ENCODE measurements at regions not wholly inside any gene's neighbourhood (a gene's known extent, or its start where the extent isn't known, plus 50 kb on each side); places are given as distances from the start of the nearest gene placed in this dataset.
"Not testable (repeated sequence)": the region's sequence is repeated elsewhere in the genome, so short reads cannot be mapped to it uniquely, and the experiment has no call there.

DNA sequence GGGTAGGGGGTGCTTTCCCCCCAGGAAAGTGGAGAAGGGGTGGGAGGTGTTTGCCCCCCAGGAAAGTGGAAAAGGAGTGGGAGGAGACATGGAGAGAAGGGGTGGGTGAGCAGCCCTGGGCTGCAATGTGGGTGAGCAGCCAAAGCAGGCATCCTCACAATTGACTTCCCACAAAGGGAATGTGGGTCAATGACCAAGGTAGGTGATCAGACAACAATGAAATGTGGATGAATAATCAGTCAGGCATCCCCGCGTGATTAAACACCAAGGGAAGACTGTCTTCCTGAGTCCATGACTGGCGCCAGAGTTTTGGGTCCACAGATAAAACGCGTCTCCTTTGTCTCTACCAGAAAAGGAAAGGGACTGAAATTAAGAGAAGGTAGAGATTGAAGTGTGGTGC, 558.8 kb downstream of the ADGRL2 start:
- DNase-seq (ENCODE audit: low read depth): not testable (repeated sequence)

DNA sequence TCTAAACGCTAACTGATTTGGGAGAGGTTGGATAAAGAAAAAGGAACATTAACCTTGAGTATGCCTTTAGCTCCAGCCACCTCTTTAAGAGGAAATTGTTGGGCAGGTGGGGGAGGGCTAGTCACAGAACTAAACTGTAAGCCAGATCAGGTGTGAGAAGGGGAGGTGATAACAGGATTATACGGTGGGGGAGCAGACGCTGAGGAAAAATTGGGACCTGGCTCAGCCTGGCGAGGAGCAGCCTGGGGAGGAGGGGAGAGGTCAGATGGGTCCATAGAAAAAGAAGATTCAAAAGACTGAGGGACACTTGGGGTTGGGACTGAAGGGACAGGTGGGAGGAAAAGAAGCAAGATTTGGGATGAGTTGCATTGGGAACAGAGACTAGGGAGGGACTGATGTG, 558.0 kb downstream of the ADGRL2 start:
- DNase-seq (ENCODE audit: low read depth): not testable (repeated sequence)

DNA sequence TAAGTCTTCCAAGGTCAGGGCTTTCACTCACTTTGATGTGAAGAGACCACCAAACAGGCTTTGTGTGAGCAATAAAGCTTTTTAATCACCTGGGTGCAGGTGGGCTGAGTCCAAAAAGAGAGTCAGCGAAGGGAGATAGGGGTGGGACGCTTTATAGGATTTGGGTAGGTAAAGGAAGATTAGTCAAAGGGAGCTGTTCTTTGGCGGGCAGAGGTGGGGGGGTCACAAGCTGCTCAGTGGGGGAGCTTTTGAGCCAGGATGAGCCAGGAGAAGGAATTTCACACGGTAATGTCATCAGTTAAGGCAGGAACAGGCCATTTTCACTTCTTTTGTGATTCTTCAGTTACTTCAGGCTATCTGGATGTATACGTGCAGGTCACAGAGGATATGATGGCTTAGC, 553.8 kb downstream of the ADGRL2 start:
- not testable (repeated sequence) for DNase-seq (ENCODE audit: low read depth)

DNA sequence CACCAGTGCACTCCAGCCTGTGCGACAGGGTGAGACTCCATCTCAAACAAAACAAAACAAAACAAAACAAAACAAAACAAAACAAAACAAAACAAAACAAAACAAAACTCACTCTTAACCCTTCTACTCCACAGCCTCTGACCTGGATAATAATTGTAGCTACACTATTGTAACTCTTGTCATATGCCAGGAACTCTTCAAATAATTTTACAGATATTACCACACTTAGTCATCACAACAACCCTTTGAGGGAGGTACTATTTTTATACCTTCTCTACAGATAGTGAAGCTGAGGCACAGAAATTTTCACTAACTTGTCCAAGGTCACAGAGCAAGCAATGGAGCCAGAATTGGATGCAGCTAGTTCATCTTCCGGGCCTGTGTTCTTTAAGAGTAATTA, 547.8 kb downstream of the ADGRL2 start:
- no peak for DNase-seq (ENCODE audit: low read depth)

DNA sequence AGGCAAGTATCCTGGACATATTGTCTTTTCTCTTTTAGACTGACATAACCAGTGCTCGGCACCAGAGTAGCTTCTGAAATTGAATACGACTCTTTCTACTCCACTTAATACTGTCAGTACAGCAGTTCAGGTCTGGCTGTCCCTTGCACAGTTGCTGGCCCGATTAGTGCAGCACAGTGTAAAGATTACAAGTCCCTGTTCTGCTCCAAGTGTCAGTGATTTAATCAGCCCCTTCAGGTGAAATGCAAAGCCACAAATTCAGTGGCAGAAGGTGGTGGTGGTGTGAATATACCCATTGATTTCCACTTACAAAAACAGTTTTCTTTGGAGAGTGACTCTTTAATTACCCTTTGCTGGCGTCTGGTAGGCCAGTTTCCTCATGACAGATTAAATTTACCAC, 545.4 kb downstream of the ADGRL2 start:
- DNase-seq (ENCODE audit: low read depth): no peak

DNA sequence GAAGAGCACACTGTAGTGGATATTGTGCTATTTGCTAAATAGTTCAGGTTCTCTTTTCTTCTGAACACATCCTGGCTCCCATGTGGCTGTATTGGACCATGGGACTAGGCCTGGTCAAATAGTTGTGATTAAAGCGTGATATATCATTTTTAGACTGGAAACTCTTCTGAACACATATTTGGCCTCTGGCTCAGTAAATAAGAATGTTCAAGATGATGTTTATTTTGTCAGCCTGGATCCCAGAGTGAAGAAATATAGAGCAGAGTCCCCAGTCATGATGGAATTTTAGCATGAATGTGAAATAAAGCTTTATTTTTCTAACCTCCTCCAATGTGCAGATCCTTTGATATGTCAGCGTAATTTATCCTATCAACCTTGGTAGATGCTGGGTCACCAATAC, 542.6 kb downstream of the ADGRL2 start:
- DNase-seq (ENCODE audit: low read depth): no peak

DNA sequence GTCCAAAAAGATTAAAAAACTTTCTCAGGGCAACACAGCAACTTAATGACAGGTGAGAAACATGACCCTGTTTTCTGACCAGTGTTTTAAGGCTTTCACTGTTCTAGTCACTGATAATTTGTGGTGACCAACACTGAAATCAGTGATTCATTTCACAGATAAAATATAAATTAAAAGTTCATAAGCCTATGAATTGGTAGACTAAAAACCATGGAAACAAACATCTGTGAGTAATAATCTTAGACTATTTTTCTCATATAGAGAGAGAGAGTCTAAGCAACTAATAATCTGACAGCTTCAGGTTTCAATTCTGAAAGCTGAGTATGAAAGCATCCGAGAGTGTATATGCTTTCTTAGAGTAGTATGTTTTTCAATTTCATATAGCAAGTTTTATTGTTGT, 536.9 kb downstream of the ADGRL2 start:
- DNase-seq (ENCODE audit: low read depth): no peak

DNA sequence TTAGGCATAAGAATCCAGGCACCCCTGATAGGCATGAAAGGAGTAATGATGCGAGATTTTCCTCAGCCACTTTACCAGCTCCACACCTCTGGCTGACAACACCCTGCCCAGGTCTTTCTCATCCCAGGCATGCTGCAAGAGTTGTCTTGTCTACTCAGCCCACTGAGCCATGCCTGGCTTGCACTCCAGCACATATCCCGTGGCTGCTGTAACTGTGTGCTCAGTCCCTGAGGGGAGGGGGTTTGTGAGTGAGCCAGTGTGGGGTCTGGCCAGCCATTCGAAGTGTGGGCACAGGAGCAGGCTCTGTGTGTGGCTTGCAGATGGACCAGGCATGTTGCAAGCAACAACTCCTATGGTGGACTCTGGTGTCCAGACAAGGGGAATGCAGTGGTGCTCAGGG, 529.6 kb downstream of the ADGRL2 start:
- no peak for DNase-seq (ENCODE audit: low read depth)

DNA sequence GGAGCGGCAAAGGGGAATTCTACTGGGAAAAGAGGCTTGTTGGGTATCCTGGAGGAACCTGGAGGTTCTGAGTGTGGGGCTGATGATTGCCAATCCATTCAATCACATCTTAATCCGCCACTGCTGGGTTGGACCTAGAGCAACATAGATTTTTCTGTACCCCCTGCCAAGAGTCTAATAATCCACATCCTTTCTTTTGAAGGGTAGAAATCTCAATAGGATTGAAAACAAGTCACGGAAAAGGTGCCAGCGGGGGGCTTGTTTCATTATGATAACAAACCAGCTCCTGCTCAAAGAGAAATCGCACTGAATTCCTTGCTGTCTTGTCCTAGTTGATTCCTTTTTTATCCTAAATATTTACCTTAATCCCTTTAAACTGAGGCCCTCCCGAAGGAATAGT, 528.5 kb downstream of the ADGRL2 start:
- no peak for DNase-seq (ENCODE audit: low read depth)

DNA sequence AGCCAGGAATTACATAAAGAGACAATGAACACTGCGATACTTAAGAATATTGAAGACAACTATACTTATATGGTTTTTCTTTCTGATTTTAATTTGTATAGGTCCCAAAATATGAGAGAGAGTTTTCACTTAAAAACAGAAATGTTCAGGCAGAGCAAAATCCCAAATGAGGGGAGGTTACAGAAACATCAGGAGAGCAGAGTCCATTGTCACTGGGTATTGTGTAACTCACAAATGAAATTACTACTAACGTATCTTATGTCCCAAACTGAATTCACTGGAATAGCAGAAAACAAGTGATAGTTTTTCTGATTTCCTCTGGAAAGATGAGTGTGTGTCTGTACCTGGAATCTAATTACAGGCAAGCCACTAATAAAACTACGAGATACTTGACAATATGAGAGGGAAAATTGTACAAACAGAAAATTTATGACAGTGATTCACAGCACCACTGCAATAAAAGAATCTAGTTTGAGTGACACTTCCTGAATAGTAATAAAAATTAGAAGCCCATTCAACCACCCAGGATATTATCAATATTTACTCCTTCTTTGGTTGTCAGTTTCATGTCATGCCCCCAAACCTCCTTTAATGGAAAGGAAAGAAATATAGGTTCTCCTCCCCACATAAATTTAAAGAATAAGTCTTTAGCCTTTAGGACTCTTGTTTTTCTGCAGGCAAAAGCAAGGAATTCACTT, 522.6 kb downstream of the ADGRL2 start:
- no peak for DNase-seq (ENCODE audit: low read depth)

DNA sequence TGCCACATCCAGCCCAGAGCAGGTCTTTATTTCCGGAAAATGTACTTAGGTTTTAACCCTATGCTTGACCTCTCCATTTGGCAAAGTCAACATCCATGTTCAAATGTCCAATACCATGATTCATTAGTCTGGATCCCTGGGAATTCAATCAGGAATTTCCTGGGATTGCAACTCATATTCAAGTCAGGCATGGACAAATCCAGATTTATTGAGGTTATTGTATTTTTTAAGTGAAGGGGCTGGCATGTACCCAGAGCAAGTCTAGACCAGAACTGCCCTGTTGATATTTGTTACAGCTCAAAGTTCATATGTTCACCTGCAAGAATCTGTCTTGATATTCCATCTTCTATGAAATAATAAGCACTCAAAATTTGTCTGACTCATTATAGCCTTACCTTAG, 521.1 kb downstream of the ADGRL2 start:
- no peak for DNase-seq (ENCODE audit: low read depth)

DNA sequence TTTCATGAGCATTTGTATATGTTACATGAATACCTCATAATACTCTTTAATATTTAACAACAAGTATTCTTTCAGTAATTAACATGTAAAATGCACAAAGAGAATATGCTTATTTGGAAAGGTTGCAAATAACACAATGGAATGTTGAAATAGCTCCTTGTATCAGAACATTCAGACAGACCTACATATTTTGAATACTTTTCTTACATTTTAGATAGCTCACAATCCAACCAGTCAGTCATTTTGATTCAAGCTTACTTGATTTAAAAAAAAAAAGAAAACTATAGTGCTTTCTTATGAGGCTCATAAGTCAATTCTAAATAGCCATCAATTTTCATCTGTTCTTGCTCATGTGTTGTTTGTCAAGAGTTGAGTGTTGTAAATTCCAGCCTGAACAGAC, 518.8 kb downstream of the ADGRL2 start:
- DNase-seq (ENCODE audit: low read depth): no peak

DNA sequence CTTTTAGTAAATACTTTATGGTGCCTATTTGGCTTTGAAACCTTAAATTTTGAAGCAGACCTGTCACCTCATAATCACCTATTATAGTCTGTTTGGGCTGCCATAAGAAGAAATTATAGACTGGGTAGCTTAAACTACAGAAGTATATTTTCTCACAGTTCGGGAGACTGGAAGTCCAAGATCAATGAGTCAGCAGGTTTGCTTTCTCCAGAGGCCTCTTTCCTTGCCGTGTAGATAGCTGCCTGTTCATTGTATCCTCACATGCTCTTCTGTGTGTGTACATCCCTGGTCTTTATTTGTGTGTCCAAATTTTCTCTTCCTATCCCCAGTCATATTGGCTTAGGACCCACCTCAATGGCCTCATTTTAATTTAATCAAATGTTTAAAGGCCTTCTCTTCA, 518.2 kb downstream of the ADGRL2 start:
- no peak for DNase-seq (ENCODE audit: low read depth)

DNA sequence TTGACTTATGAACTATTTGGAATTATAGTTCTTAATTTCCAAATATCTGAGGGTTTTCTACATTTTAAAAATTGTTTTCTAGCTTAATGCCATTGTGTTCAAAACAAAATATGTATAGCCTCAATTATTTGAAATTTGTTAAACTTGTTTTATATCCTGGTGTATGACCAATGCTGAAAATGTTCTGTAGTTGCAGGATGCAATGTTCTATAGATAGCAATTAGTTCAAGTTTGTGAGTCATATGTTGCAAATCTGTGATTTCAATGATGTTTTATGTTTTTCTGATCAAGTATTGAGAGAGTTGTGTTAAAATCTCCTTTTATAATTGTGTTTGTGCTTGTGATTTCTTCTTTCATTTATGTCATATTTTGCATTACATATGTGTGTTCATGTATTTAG, 517.5 kb downstream of the ADGRL2 start:
- no peak for DNase-seq (ENCODE audit: low read depth)

DNA sequence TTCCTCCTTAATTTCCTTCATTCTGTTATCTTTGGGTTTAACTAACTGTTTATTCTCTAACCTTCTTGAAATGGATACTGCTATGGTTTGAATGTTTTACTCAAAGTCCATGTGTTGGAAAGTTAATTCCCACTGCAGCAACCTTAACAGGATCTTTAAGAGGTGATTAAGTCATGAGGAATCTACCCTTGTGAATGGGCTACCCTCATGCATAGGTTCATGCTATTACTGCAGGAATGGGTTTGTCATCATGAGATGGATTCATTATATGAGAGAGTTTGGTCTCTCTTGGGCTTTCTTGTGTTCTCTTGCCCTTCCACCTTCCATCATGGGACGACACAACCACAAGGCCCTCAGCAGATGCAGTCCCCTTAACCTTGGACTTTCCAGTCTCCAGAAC, 516.9 kb downstream of the ADGRL2 start:
- DNase-seq (ENCODE audit: low read depth): no peak

DNA sequence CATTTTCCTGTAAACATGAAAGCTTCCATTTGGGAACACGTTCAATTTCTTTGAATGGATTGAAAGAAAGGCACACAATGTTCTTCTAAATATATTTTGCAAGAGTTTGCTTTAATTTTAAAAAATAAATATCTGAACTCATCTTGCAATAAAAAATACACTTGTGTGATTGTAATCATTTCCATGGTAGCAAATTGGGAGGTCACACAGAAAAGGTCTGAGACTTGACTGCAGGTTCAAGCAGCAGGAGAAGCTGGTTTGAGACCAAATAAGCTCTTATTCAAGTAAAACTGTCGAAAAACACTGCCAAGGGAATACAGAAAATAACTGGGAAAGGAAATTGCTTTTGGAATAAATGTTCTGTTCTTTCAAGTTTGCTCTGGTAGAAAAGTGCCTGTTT, 498.9 kb downstream of the ADGRL2 start:
- DNase-seq (ENCODE audit: low read depth): no peak

DNA sequence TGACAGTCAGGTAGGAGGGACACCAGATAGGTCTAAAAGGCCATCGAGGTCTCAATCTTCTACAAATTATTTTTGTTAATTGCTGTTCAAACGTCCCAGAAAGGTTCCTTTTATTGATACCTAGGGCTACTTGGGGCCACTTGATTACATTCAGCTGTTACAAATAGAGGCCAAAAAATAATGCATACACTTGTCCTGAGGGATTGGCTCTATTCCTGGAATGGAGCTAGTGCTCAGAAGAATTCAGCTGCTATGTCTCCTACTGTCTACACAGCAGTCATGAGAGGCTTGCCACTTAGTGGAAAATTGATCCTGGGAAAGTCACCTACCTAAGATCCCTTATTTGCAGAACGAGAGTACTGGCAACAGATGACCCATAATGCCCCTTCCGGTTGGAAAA, 498.3 kb downstream of the ADGRL2 start:
- no peak for DNase-seq (ENCODE audit: low read depth)

DNA sequence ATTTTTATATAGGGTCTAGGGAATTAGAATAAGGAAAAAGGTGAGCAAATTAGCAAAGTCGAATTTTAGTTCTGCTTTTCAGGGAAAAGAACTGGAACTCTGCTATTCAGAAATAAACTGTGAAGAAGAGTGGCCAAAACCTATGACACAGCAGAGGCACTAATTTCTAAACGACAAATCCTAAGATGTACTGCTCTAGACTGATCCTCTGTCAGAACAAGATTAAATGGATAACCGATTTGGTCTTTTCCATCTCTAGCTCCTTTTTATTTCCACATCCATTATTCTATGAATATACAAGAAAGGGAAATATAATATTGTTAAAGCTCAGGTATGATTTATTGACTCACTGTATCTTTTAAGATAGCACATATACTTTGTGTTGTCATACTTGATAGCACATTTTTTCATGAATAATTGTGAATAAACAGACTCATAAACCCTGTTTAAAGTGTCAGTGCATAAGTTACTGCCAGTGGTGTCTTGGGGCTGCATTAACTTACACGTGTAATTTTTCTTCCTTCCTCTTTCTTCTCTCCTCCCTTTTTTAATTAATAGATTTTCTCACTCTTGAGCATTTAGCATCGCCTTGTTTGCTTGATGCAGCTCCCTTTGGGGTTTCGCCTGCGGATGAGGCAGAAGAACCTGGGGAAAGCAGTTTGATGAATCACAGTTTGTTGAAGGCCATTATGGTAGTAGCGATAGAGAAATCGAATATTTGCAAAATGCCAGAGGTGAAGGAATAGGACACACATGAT, 496.6 kb downstream of the ADGRL2 start:
- no peak for DNase-seq (ENCODE audit: low read depth)

DNA sequence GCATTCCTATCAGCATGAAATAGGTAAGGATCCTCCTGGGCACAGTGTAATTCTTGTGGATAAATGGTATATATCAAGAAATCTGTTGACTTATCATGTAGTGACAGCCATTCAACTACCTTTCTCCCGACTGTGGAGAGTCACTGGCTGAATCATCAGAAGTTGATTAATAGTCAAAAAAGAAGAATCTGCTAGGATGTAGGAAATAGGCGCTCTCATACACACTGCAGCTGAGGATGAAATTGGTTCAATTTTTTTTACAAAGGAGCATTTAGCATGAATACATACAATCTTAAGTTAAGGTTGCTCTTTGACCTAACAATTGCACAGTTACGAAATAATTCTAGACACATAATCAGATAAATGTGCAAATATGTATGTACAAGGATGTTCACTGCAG, 486.8 kb downstream of the ADGRL2 start:
- no peak for DNase-seq (ENCODE audit: low read depth)

DNA sequence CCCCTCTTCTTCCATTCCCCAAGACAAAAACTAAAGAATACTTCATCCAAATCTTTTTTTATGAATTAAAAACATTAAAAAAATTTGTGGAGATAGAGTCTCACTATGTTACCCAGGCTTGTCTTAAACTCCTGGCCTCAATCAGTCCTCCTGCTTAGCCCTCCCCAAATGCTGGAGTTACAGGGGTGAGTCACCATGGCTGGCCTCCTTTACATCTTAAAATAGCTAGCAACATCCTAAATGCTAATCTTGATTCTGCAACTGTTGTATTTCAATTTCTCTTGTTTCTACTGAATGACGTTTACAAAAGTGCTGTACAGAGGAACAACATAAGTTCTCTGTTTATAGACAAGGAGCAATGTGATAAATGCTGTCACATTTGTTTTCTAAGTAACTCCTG, 483.5 kb downstream of the ADGRL2 start:
- DNase-seq (ENCODE audit: low read depth): no peak

DNA sequence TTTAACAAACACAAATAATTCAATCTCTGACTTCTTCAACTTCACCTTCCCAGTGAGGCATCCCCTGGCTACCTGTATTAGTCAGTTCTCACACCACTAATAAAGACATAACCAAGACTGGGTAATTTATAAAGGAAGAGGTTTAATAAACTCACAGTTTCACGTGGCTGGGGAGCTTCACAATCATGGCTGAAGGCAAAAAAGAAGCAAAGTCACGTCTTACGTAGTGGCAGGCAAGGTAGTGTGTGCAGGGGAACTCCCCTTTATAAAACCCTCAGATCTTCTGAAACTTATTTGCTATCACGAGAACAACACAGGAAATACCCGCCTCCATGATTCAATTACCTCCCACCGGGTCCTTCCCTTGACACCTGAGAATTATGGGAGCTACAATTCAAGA, 478.5 kb downstream of the ADGRL2 start:
- DNase-seq (ENCODE audit: low read depth): no peak

DNA sequence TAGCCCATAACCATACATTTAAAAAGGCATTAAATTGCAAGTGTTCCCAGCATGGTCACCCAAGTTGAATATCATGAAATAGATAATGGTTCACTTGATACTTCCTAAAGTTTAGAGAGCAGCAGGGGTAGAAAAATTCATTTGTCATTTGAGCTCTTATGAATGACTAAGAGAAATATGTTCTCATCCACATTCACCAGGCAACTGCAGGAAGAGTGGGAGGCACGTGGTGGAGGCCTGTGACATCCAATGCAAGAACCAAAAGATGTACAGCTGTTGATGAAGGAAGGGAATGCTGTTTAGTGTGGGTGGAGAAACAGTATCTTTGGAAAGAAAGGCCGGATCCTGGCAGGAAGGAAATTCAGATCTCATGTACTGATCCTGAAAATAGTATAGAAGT, 473.1 kb downstream of the ADGRL2 start:
- no peak for DNase-seq (ENCODE audit: low read depth)

DNA sequence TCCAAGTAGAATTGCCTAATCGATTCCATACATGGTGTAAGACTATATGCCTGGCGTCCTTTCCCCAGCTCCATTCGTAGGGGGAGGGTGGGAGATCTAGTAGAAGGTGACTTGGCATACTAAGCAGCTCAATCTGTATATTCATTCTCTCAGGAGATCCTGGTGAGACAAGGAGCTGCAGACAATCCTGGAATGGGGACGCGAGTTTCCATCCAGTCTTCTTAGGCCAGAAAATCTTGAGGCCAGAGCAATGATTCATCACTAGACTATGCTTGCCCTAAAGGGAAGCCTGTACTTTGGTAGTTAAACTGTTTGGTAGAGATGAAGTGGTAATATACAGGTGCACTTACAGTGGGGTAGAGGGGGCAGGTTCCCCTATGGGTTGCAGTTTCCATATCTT, 468.7 kb downstream of the ADGRL2 start:
- no peak for DNase-seq (ENCODE audit: low read depth)

DNA sequence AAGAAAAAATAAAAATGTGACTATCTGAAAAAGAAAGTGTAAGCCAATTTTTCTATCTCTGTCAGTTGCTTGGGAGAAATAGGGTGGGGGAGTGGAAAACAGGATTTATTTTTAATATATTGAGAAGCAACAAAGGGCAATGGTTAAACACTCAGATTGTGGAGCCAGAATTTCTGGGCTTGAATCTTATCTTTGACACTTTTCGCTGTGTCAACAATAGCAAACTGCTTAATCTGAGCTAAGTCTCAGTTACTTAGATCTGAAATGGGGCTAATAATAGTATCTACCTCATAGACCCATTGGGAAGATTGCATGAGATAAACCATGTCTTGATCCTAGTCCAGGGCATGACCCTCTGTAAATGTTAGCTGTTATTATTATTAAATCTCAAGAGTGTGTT, 468.1 kb downstream of the ADGRL2 start:
- DNase-seq (ENCODE audit: low read depth): no peak
